Stomach (tissue), 8 donors: ENCODE measurements at regions not wholly inside any gene's neighbourhood (a gene's known extent, or its start where the extent isn't known, plus 50 kb on each side); places are given as distances from the start of the nearest gene placed in this dataset.

Experiments used
- DNase-seq, 2 donors: peaks; one replicate each; pipeline versions ENCODE4 v3.0.0 to v3.0.0-alpha.2; 2013 to 2019
- H3K27ac ChIP-seq, 5 donors: fragments of 200-600 bp in 4 of 5; sonication (generic) in 4 of 5; one replicate each; pipeline ENCODE4 v1.5.1; 2013 to 2019; ENCODE audit warnings: mild to moderate bottlenecking in 1 of 5, moderate library complexity in 1 of 5
- H3K27me3 ChIP-seq, 3 donors: fragments of 200-600 bp; sonication (generic); one replicate each; pipeline ENCODE4 v1.5.1; 2017 to 2019; ENCODE audit warnings: mixed run types in 1 of 3
- H3K36me3 ChIP-seq, 4 donors: fragments of 200-600 bp; sonication (generic); 1 replicate in 3 of 4; 2 replicates in 1 of 4; pipeline ENCODE4 v1.5.1; 2016 to 2019
- H3K4me1 ChIP-seq, 4 donors: fragments of 200-600 bp; sonication (generic); one replicate each; pipeline ENCODE4 v1.5.1; 2016 to 2019
- H3K4me3 ChIP-seq, 4 donors: fragments of 200-600 bp; sonication (generic) in 3 of 4; one replicate each; pipeline ENCODE4 v1.5.1; 2016 to 2019; ENCODE audit warnings: mild to moderate bottlenecking in 1 of 4
- H3K9me3 ChIP-seq, 4 donors: fragments of 200-600 bp; sonication (generic); one replicate each; pipeline ENCODE4 v1.5.1; 2016 to 2019
- CTCF ChIP-seq, 7 experiments: fragments of 450-650 bp in 4 of 7; fragments of 200-600 bp in 3 of 7; sonication (generic) in 3 of 7; IDR thresholded peaks; one replicate each; pipeline ENCODE4 v1.5.1; 2016 to 2019; ENCODE audit warnings: antibody characterized with exemption in 7 of 7, control low read depth in 2 of 7, mild to moderate bottlenecking in 1 of 7
- EP300 ChIP-seq: sonication (generic); formaldehyde crosslinking; IDR thresholded peaks from one replicate; pipeline ENCODE4 v1.6.1; 2017; ENCODE audit warnings: antibody characterized with exemption
- POLR2A ChIP-seq, 4 donors: fragments of 450-650 bp; IDR thresholded peaks; one replicate each; pipeline ENCODE4 v1.6.1; 2016; ENCODE audit warnings: antibody characterized with exemption in 4 of 4, control low read depth in 2 of 4, mild to moderate bottlenecking in 1 of 4, moderate library complexity in 1 of 4
- POLR2AphosphoS5 ChIP-seq, 3 donors: sonication (generic); formaldehyde crosslinking; IDR thresholded peaks; one replicate each; pipeline ENCODE4 v1.6.1; 2016; ENCODE audit warnings: antibody characterized with exemption in 3 of 3
- WGBS, 5 donors: extraction: QIAGEN DNeasy Blood & Tissue Kit in 3 of 5; methylation state at CpG; one replicate each; pipeline versions ENCODE4 v1.1.5 to v1.1.7; 2013 to 2018; 5-methylcytosine and 5-hydroxymethylcytosine counted together
- intact Hi-C: fragments of 100-400 bp; cut with DNase I; formaldehyde crosslinking; loops from one replicate; pipeline ENCODE4 v1.15.1; 2023; ENCODE audit warnings: low total_unique reads
- donor health status: healthy with polysubstance abuse.
- donor health status: Bipolar disorder and iron deficiency.
- donor health status: healthy.

- TF ChIP-seq CTCF (IDR thresholded peaks at IDR 0.05): no peak
- no peak for TF ChIP-seq POLR2A (IDR thresholded peaks at IDR 0.05)
- no peak for TF ChIP-seq EP300
- no peak for TF ChIP-seq POLR2AphosphoS5 (IDR thresholded peaks at IDR 0.05)
- Histone ChIP-seq H3K27ac (no peak overlapping the region), H3K9me3 (no peaks in the 10 kb centered on the region), H3K4me1 (no peaks in the 10 kb centered on the region), H3K27me3 (no peaks in the 10 kb centered on the region), H3K36me3 (no peaks in the 10 kb centered on the region), H3K4me3 (no peak overlapping the region)
- WGBS, 5 donors: 81 to 98% (median 89%) methylated on average over 3 of the region's 3 CpGs
- no peak for DNase-seq
- intact Hi-C loops: no loop called here
Measured at GRCh38 chr2:34670482-34670881, 1071.4 kb upstream of the FAM98A start.

GRCh38 chr2:34666821-34667220, 1067.7 kb upstream of the FAM98A start:
- intact Hi-C loops: no loop called here
- no peaks in the 10 kb centered on the region for H3K27me3 ChIP-seq
- no peak overlapping the region for H3K4me3 ChIP-seq
- WGBS, 5 donors: 70 to 87% (median 77%) methylated on average over 4 of the region's 4 CpGs
- no peak overlapping the region for H3K27ac ChIP-seq
- no peaks in the 10 kb centered on the region for H3K4me1 ChIP-seq
- DNase-seq: no peak
- H3K9me3 ChIP-seq: no peaks in the 10 kb centered on the region
- no peak for TF ChIP-seq POLR2A (IDR thresholded peaks at IDR 0.05)
- TF ChIP-seq CTCF (IDR thresholded peaks at IDR 0.05): no peak
- TF ChIP-seq EP300: no peak
- no peak for TF ChIP-seq POLR2AphosphoS5 (IDR thresholded peaks at IDR 0.05)
- H3K36me3 ChIP-seq: no peaks in the 10 kb centered on the region

- intact Hi-C loops: no loop called here
- Histone ChIP-seq H3K4me3 (no peak overlapping the region), H3K4me1 (no peaks in the 10 kb centered on the region), H3K27ac (no peak overlapping the region), H3K9me3 (no peaks in the 10 kb centered on the region), H3K27me3 (no peaks in the 10 kb centered on the region), H3K36me3 (no peaks in the 10 kb centered on the region)
- DNase-seq: no peak
- WGBS, 5 donors: 62 to 81% (median 74%) methylated on average over 3 of the region's 3 CpGs
- TF ChIP-seq POLR2AphosphoS5 (IDR thresholded peaks at IDR 0.05) (no peak), EP300 (no peak), CTCF (IDR thresholded peaks at IDR 0.05) (no peak), POLR2A (IDR thresholded peaks at IDR 0.05) (no peak)
Measured at GRCh38 chr2:34664266-34664665, 1065.2 kb upstream of the FAM98A start.

GRCh38 chr2:34663314-34663713, 1064.2 kb upstream of the FAM98A start:
- no peaks in the 10 kb centered on the region for H3K27me3 ChIP-seq
- H3K36me3 ChIP-seq: no peaks in the 10 kb centered on the region
- no peak for DNase-seq
- no peaks in the 10 kb centered on the region for H3K9me3 ChIP-seq
- H3K27ac ChIP-seq: no peak overlapping the region
- intact Hi-C loops: no loop called here
- H3K4me1 ChIP-seq: no peaks in the 10 kb centered on the region
- TF ChIP-seq CTCF (IDR thresholded peaks at IDR 0.05) (no peak), EP300 (no peak), POLR2A (IDR thresholded peaks at IDR 0.05) (no peak), POLR2AphosphoS5 (IDR thresholded peaks at IDR 0.05) (no peak)
- no peak overlapping the region for H3K4me3 ChIP-seq
- WGBS, 5 donors: 81 to 96% (median 91%) methylated on average over 2 of the region's 2 CpGs
